ENCODE measurements at regions not wholly inside any gene's neighbourhood (a gene's known extent, or its start where the extent isn't known, plus 50 kb on each side); places are given as distances from the start of the nearest gene placed in this dataset.

DNA sequence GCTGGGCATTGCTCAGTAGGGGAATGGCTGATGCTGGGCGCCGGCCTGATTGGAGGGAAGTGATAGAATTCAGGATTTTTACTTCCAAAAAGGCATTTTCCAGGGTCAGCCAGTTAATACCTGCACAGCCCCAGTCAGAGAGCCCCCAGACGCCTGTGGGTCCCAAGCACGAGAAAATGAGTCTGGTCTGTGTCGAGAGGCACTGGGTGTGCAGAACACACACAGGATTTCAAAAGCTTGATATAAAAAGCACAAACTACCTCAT lies 164.6 kb upstream of the TNRC6C start:
- no peak for TF ChIP-seq HOXA7 (CRISPR knock-in tag; IDR thresholded peaks at IDR 0.05; ENCODE audit: borderline replicate concordance)
- TF ChIP-seq, protein P1, sequence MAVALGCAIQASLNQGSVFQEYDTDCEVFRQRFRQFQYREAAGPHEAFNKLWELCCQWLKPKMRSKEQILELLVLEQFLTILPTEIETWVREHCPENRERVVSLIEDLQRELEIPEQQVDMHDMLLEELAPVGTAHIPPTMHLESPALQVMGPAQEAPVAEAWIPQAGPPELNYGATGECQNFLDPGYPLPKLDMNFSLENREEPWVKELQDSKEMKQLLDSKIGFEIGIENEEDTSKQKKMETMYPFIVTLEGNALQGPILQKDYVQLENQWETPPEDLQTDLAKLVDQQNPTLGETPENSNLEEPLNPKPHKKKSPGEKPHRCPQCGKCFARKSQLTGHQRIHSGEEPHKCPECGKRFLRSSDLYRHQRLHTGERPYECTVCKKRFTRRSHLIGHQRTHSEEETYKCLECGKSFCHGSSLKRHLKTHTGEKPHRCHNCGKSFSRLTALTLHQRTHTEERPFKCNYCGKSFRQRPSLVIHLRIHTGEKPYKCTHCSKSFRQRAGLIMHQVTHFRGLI (tag by site-specific recombination; IDR thresholded peaks at IDR 0.05), result no peak
- TF ChIP-seq, protein P2, sequence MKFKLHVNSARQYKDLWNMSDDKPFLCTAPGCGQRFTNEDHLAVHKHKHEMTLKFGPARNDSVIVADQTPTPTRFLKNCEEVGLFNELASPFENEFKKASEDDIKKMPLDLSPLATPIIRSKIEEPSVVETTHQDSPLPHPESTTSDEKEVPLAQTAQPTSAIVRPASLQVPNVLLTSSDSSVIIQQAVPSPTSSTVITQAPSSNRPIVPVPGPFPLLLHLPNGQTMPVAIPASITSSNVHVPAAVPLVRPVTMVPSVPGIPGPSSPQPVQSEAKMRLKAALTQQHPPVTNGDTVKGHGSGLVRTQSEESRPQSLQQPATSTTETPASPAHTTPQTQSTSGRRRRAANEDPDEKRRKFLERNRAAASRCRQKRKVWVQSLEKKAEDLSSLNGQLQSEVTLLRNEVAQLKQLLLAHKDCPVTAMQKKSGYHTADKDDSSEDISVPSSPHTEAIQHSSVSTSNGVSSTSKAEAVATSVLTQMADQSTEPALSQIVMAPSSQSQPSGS (tag by site-specific recombination; IDR thresholded peaks at IDR 0.05; ENCODE audit: low read depth), result no peak
- TF ChIP-seq, protein P3, sequence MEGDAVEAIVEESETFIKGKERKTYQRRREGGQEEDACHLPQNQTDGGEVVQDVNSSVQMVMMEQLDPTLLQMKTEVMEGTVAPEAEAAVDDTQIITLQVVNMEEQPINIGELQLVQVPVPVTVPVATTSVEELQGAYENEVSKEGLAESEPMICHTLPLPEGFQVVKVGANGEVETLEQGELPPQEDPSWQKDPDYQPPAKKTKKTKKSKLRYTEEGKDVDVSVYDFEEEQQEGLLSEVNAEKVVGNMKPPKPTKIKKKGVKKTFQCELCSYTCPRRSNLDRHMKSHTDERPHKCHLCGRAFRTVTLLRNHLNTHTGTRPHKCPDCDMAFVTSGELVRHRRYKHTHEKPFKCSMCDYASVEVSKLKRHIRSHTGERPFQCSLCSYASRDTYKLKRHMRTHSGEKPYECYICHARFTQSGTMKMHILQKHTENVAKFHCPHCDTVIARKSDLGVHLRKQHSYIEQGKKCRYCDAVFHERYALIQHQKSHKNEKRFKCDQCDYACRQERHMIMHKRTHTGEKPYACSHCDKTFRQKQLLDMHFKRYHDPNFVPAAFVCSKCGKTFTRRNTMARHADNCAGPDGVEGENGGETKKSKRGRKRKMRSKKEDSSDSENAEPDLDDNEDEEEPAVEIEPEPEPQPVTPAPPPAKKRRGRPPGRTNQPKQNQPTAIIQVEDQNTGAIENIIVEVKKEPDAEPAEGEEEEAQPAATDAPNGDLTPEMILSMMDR (tag by site-specific recombination; IDR thresholded peaks at IDR 0.05), result no peak
- TF ChIP-seq ZNF2 (tag by site-specific recombination; IDR thresholded peaks at IDR 0.05), result no peak
- TF ChIP-seq ZBTB20 (tag by site-specific recombination; IDR thresholded peaks at IDR 0.05), result no peak
- TF ChIP-seq ZNF777 (tag by site-specific recombination; IDR thresholded peaks at IDR 0.05; ENCODE audit: borderline replicate concordance), result no peak
- no peak for TF ChIP-seq ZNF175 (tag by site-specific recombination; IDR thresholded peaks at IDR 0.05)
- TF ChIP-seq, protein P4, sequence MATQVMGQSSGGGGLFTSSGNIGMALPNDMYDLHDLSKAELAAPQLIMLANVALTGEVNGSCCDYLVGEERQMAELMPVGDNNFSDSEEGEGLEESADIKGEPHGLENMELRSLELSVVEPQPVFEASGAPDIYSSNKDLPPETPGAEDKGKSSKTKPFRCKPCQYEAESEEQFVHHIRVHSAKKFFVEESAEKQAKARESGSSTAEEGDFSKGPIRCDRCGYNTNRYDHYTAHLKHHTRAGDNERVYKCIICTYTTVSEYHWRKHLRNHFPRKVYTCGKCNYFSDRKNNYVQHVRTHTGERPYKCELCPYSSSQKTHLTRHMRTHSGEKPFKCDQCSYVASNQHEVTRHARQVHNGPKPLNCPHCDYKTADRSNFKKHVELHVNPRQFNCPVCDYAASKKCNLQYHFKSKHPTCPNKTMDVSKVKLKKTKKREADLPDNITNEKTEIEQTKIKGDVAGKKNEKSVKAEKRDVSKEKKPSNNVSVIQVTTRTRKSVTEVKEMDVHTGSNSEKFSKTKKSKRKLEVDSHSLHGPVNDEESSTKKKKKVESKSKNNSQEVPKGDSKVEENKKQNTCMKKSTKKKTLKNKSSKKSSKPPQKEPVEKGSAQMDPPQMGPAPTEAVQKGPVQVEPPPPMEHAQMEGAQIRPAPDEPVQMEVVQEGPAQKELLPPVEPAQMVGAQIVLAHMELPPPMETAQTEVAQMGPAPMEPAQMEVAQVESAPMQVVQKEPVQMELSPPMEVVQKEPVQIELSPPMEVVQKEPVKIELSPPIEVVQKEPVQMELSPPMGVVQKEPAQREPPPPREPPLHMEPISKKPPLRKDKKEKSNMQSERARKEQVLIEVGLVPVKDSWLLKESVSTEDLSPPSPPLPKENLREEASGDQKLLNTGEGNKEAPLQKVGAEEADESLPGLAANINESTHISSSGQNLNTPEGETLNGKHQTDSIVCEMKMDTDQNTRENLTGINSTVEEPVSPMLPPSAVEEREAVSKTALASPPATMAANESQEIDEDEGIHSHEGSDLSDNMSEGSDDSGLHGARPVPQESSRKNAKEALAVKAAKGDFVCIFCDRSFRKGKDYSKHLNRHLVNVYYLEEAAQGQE (tag by site-specific recombination; IDR thresholded peaks at IDR 0.05), result no peak
- TF ChIP-seq ZNF266 (tag by site-specific recombination; IDR thresholded peaks at IDR 0.05; ENCODE audit: low read depth), result no peak
